Skeletal muscle satellite cell (primary cell): ENCODE measurements at regions not wholly inside any gene's neighbourhood (a gene's known extent, or its start where the extent isn't known, plus 50 kb on each side); places are given as distances from the start of the nearest gene placed in this dataset.

ENCODE experiments used
- H3K27me3 ChIP-seq: 2 replicates; pipeline ENCODE4 v1.7.0; 2013; ENCODE audit warnings: low read length; ENCODE audit not compliant: control insufficient read depth, insufficient read depth
- H3K36me3 ChIP-seq: 2 replicates; pipeline ENCODE4 v1.7.0; 2013; ENCODE audit warnings: mild to moderate bottlenecking, control low read depth, low read length; ENCODE audit not compliant: insufficient read depth
- H3K4me1 ChIP-seq: 2 replicates; pipeline ENCODE4 v1.7.0; 2013; ENCODE audit warnings: low read length; ENCODE audit not compliant: control insufficient read depth, insufficient read depth
- H3K4me2 ChIP-seq: 2 replicates; pipeline ENCODE4 v1.7.0; 2013; ENCODE audit warnings: mild to moderate bottlenecking, low read length
- H3K4me3 ChIP-seq: 2 replicates; pipeline ENCODE4 v1.7.0; 2013; ENCODE audit warnings: low read length
- H3K9ac ChIP-seq: 2 replicates; pipeline ENCODE4 v1.7.0; 2013; ENCODE audit warnings: mild to moderate bottlenecking, low read depth, low read length, moderate library complexity
- H3K9me3 ChIP-seq: replicated peaks from 2 replicates; pipeline ENCODE4 v1.7.0; 2013; ENCODE audit warnings: mild to moderate bottlenecking, control low read depth, low read length

GRCh38 chr20:50308513-50309279 is 118.1 kb downstream of the CEBPB start:
- peak overlapping the region; percentile 82 for H3K9ac ChIP-seq
- H3K4me2 ChIP-seq, result peak overlapping the region; percentile 74
- no peaks in the 10 kb centered on the region for H3K36me3 ChIP-seq
- H3K27me3 ChIP-seq, result no peaks in the 10 kb centered on the region
- H3K4me1 ChIP-seq, result peaks cover 68% of the 10 kb centered on the region
- peak overlapping the region; percentile 48 for H3K4me3 ChIP-seq
- H3K9me3 ChIP-seq, result no peaks in the 10 kb centered on the region

- H3K36me3 ChIP-seq, result no peaks in the 10 kb centered on the region
- no peaks in the 10 kb centered on the region for H3K27me3 ChIP-seq
- peaks cover 61% of the 10 kb centered on the region for H3K4me1 ChIP-seq
- H3K4me3 ChIP-seq, result peak overlapping the region; percentile 41
- H3K9ac ChIP-seq, result peak overlapping the region; percentile 80
- peak overlapping the region; percentile 74 for H3K4me2 ChIP-seq
- no peaks in the 10 kb centered on the region for H3K9me3 ChIP-seq
Observed at GRCh38 chr20:50309280-50309763, 118.7 kb downstream of the CEBPB start.

DNA sequence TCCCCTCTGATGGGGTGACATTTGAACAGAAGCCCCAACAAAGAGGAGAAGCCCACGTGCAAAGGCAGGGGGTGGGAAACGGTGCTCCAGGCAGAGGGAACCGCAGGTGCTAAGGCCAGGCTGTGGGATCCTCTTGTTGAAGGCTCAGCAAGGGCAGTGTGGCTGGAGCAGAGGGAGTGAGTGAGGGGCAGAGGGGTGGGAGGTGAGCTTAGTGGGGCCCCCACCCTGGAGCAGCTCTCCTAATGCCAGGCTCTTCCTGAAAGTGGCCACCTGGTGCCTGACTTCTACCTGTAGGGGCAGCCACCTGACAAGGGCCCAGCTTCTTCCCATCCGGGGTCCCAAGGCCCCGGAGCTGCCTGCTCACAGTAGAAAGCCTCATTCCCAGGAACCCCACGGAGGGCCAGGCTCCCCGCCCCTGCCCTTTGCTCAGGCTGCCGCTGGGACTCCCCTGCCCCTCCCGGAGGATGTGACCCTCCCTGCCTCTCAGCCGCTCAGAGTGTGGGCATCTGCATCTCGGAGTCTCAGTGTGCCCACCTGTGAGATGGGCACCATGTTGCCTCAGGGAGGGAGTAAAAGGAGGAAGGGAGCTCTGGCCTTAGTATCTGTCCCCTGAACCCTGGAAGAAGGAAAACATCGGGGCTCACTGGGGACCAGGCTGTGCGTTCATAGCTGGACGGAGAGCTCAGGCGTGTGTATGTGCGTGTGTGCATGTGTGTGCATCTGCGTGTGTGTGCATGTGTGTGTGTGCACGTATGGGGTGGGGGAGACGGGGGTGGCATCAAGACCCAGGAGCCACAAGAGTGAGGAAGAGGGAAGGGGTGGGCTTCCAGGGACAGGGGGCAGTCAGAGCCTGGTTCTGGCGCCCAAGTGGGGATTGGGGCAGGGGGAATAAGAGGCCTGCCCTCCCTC is 119.4 kb downstream of the CEBPB start:
- peak overlapping the region; percentile 80 for H3K9ac ChIP-seq
- H3K9me3 ChIP-seq, result no peaks in the 10 kb centered on the region
- no peaks in the 10 kb centered on the region for H3K27me3 ChIP-seq
- H3K4me2 ChIP-seq, result no peak overlapping the region
- peaks cover 54% of the 10 kb centered on the region for H3K4me1 ChIP-seq
- H3K4me3 ChIP-seq, result no peak overlapping the region
- no peaks in the 10 kb centered on the region for H3K36me3 ChIP-seq

GRCh38 chr20:50310673-50311051 is 120.0 kb downstream of the CEBPB start:
- no peaks in the 10 kb centered on the region for H3K36me3 ChIP-seq
- no peak overlapping the region for H3K9ac ChIP-seq
- H3K4me1 ChIP-seq, result peaks cover 48% of the 10 kb centered on the region
- H3K9me3 ChIP-seq, result no peaks in the 10 kb centered on the region
- no peak overlapping the region for H3K4me2 ChIP-seq
- no peak overlapping the region for H3K4me3 ChIP-seq
- no peaks in the 10 kb centered on the region for H3K27me3 ChIP-seq

GRCh38 chr20:50311308-50312001 is 120.8 kb downstream of the CEBPB start:
- Histone ChIP-seq H3K9ac (no peak overlapping the region), H3K4me1 (peaks cover 40% of the 10 kb centered on the region), H3K4me3 (no peak overlapping the region)

DNA sequence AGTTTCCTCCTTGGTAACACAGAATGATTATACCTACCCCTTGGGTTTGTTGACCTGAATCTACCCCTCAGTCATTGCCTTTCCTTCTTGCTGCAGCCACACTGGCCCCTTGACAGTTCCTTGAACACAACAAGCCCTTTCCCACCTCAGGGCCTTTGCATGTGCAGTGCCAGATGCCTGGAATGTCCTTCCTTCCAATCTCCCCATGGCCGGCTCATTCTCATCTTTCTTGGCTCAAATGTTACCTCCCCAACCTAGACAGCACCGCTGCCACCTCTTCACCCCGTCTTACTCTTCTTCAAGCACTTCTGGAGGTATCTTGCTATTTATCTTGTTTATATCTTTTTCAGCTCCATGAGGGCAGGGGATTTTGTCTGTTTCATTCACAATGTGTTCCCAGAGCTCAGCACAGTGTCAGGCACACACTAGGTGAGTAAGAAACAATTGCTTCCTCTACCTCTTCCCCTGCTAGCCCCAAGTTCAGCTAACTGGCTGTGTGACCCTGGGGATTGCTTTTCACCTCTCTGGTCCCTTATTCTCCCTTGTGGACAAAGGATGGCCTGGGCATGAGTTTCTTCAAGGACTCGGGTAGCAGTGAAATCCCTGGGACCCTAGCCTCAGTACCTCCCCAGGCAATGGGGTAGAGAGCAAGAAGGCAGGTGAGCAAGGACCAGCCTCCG is 121.5 kb downstream of the CEBPB start:
- Histone ChIP-seq H3K36me3 (no peaks in the 10 kb centered on the region), H3K9me3 (no peaks in the 10 kb centered on the region), H3K4me1 (peaks cover 35% of the 10 kb centered on the region), H3K4me2 (peak overlapping the region; percentile 46), H3K27me3 (no peaks in the 10 kb centered on the region), H3K9ac (peak overlapping the region; percentile 12), H3K4me3 (peak overlapping the region; percentile 21)

More at GRCh38 chr20:50311308-50312001, 120.8 kb downstream of the CEBPB start:
- Histone ChIP-seq H3K36me3 (no peaks in the 10 kb centered on the region), H3K27me3 (no peaks in the 10 kb centered on the region), H3K4me2 (no peak overlapping the region), H3K9me3 (no peaks in the 10 kb centered on the region)

- Histone ChIP-seq H3K4me3 (peak overlapping the region; percentile 21), H3K4me2 (peak overlapping the region; percentile 46), H3K9ac (peak overlapping the region; percentile 12), H3K4me1 (peaks cover 35% of the 10 kb centered on the region), H3K9me3 (no peaks in the 10 kb centered on the region), H3K27me3 (no peaks in the 10 kb centered on the region), H3K36me3 (no peaks in the 10 kb centered on the region)
Observed at GRCh38 chr20:50312682-50313521, 122.3 kb downstream of the CEBPB start.

DNA sequence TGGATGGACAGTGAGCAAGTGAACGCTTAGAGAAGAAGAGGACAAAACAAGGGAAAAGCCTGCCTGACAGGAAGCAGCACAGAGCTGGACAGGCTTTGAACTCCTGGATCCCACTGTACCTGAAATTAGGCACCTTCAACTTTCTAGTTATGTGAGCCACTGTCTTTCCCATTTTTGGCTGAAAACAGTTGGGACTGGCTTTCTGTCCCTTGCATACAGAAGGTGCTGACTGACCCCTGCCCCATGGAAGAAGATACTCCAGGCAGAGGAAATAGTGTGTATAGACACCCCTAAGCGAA is 122.8 kb downstream of the CEBPB start:
- Histone ChIP-seq H3K36me3 (no peaks in the 10 kb centered on the region), H3K4me1 (peaks cover 30% of the 10 kb centered on the region), H3K27me3 (no peaks in the 10 kb centered on the region), H3K4me3 (no peak overlapping the region), H3K9ac (no peak overlapping the region), H3K4me2 (no peak overlapping the region), H3K9me3 (no peaks in the 10 kb centered on the region)

- Histone ChIP-seq H3K9me3 (no peaks in the 10 kb centered on the region), H3K4me2 (no peak overlapping the region), H3K9ac (no peak overlapping the region), H3K4me1 (peaks cover 25% of the 10 kb centered on the region), H3K36me3 (no peaks in the 10 kb centered on the region), H3K27me3 (no peaks in the 10 kb centered on the region), H3K4me3 (no peak overlapping the region)
Observed at GRCh38 chr20:50313827-50314677, 123.4 kb downstream of the CEBPB start.
